Astrocyte of the cerebellum (primary cell): ENCODE measurements at regions not wholly inside any gene's neighbourhood (a gene's known extent, or its start where the extent isn't known, plus 50 kb on each side); places are given as distances from the start of the nearest gene placed in this dataset.
A peak's percentile ranks its signal among the peaks of the same experiment; 100 is the strongest.

Source experiments
- DNase-seq: peaks from one replicate; pipeline ENCODE4 v3.0.0-alpha.2; 2011; ENCODE audit warnings: low read depth
- H3K4me3 ChIP-seq: 2 replicates; pipeline ENCODE4 v1.5.1; 2011; ENCODE audit warnings: mild to moderate bottlenecking, low read depth, low read length, moderate library complexity
- in situ Hi-C: cut with HindIII; loops from 2 replicates; pipeline ENCODE4 v1.10.0; 2017; ENCODE audit warnings: low sequenced_read_pairs
- TF ChIP-seq, protein P1 (sequence below): IDR thresholded peaks from 2 replicates; pipeline ENCODE4 v1.5.1; 2012; ENCODE audit warnings: low read length, low read depth, moderate library complexity, mild to moderate bottlenecking; ENCODE audit errors: missing control alignments

DNA sequence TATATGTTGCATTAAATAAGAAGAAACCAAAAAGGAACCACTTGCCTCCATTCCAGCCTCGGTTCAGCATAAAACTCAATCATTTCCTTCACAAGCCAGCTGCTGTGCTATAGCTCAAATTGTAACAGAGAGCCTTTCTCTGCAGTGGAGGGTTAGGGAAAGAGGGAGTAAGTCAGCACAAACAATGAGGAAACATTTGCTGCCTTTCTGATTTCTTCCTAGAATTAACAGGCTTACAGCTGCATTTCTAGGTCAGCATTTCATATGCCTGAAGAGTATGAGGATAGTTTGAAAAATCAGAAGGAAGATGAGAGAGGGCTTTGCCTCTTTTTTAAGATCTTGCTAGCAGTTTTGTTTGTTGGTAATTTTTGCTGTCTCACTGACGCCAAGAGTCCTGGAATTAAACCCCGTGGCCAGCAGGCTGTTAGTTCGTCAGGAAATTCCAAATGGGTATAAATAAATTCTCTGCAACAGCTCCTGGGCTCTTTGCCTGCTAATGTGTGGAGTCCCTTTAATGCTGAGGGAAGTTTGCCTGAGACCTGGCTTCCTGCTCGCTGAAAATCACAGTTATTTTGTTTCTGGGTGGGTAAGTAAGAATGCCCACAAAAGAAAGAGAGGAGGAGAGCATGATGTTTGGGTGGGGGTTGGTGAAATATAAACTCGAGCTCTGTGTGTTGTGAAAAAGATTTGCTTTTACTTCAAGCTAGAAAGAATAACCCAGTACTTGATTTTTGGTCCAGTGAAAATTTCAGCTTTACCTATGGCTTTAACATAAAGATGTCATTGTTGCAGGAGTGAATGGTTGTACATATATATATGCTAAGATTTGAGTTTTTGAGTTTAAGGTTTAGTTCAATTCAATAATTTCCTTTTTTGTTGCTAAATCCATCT, 148.1 kb upstream of the DMRT1 start:
- in situ Hi-C loops, result no loop called here
- DNase-seq, result peak; percentile 80
- H3K4me3 ChIP-seq, result peak overlapping the region; percentile 26
- TF ChIP-seq, protein P1, sequence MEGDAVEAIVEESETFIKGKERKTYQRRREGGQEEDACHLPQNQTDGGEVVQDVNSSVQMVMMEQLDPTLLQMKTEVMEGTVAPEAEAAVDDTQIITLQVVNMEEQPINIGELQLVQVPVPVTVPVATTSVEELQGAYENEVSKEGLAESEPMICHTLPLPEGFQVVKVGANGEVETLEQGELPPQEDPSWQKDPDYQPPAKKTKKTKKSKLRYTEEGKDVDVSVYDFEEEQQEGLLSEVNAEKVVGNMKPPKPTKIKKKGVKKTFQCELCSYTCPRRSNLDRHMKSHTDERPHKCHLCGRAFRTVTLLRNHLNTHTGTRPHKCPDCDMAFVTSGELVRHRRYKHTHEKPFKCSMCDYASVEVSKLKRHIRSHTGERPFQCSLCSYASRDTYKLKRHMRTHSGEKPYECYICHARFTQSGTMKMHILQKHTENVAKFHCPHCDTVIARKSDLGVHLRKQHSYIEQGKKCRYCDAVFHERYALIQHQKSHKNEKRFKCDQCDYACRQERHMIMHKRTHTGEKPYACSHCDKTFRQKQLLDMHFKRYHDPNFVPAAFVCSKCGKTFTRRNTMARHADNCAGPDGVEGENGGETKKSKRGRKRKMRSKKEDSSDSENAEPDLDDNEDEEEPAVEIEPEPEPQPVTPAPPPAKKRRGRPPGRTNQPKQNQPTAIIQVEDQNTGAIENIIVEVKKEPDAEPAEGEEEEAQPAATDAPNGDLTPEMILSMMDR, result peak; percentile 18

DNA sequence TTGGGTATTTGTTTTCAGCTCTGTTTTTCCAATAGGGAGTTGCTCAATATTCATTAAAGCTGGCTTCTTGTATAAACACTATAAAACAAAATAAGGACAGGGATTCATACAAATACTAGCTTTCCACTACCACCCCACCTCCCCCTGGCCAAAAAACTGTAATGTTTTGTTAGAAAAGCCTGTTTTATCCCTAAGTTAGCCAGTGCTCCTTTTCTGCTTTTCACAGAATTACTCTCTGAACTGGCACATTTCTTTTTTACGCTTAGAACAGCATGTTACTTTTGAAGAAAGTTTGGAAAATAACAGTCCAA, 147.4 kb upstream of the DMRT1 start:
- H3K4me3 ChIP-seq, result peak overlapping the region; percentile 26
- DNase-seq, result no peak
- TF ChIP-seq, protein P1, result no peak
- in situ Hi-C loops, result no loop called here

DNA sequence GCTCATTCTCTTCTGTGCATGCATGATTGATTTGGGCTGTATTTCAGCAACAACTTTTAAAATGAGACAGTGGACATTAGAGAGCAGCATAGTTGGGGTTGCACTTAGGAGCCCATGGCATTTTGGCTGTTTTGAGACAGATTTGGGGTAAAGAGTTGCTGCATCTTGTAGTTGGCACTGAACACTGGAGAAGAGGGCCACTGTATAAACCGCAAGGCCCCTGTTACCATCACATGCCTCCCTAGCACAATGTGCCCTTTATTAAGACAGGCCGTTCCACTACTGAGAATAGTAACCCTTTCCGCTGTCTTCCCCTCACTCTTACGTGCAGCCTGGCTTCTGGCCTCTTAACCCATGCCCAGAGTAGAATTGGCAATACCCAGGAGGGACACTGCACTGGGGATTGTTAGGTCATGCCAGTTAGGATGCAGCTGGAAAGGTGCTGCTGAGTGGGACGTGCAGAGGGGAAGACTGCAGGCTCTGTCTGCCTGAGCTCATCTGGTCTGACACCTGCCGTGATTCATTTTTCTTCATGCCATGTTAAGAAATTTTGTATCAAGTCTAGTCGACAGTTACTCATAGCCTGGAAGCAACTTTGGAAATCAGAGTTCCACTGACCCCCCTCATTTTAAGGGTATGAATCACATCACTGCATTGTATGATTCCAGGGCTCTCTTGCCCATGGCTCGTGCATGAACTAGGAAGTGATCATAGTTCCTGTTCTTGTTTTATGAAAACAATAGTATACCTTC, 146.9 kb upstream of the DMRT1 start:
- TF ChIP-seq, protein P1, result no peak
- H3K4me3 ChIP-seq, result peak overlapping the region; percentile 26
- DNase-seq, result no peak
- in situ Hi-C loops, result no loop called here

DNA sequence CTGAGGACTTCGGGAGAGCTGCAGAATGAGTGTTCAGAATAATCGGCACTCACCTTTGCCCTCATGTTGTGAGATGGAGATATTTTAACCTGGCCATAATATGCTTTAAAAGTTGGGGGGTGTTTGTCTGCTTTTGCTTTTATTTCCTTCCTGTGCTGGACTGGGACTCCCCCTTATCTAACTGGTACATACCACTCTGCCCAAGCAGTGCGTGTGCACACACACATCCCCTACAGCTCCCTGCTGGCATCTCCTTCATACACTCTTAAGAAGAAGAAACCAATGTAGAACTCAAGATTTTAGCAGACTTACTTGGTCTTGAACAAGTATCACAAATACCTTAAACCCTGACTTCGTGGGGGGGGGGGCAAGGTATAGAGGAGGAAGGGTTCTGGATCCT, 146.2 kb upstream of the DMRT1 start:
- TF ChIP-seq, protein P1, result no peak
- DNase-seq, result no peak
- peak overlapping the region; percentile 26 for H3K4me3 ChIP-seq
- in situ Hi-C loops, result no loop called here

DNA sequence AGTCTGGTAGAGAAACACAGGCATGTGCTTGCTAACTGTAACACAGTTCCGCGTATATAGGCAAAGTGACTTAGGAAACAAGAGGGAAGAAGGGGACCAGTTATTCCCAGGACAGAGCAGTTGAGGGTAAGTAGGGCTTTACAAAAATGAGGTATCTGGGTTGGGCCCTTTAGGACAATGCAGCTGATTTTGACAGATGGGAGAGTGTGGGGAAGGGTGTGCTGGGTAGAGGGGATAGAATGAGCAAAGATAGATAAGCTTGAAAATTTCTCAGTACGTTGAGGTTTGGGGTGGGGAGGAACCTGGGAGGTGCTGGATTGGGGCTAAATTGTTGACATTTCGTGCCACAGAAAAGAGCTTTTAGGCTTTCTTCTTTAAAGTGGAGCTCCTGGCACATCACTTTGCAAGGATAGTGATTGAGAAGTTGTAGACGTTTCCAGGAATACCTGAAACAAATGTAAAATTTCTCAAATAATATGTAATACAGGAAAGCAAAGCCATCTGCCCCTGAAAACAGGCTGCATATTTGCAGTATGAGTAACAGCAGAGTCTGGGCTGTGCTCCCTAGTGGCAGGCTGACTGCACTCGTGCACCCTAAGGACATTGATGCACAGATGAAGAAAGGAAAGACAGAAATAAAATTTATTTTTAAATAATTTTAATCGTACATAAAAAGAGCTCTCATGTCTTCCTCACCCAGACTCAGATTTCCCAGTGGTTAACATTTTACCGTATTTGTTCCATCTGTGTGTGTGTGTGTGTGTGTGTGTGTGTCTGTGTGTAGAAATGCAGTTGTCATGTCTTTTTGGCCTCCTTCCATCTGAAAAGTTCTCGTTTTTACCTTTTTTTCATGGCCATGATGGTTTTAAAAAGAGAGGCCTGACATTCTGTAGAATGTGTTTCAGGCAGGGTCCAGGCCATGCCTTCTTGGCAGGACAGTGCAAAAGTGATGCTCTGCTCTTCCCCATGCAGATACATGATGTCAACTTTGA, 144.9 kb upstream of the DMRT1 start:
- in situ Hi-C loops, result no loop called here
- H3K4me3 ChIP-seq, result no peak overlapping the region
- no peak for DNase-seq
- TF ChIP-seq, protein P1, result peak; percentile 42

DNA sequence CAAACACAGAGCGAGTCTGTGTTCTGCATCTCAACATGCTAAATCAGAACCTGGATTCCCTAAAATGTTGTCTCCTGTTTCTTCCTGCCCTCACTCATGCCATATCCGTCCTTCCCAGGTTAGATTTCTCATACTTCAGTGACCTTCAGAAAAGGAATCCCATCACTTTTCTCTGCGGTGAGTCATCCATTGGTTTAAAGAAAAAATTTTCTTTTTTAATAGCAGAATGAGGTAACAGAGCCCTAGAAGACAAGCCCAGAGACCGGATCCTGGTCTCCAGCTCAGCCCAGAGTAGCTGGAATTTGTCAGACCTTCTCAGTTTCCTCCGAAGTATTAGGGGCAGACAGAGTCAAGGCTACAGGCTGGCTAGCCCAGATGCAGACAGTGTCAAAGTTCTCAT, 143.2 kb upstream of the DMRT1 start:
- in situ Hi-C loops, result no loop called here
- DNase-seq, result no peak
- H3K4me3 ChIP-seq, result no peak overlapping the region

More for the DNA sequence above, 143.2 kb upstream of the DMRT1 start:
- TF ChIP-seq, protein P1, result no peak
